ENCODE measurements at regions not wholly inside any gene's neighbourhood (a gene's known extent, or its start where the extent isn't known, plus 50 kb on each side); places are given as distances from the start of the nearest gene placed in this dataset.
A peak's percentile ranks its signal among the peaks of the same experiment; 100 is the strongest.
"Not testable (repeated sequence)": the region's sequence is repeated elsewhere in the genome, so short reads cannot be mapped to it uniquely, and the experiment has no call there.

- H3K27ac Mint-ChIP-seq, H3K36me3 Mint-ChIP-seq, H3K4me3 Mint-ChIP-seq, H3K9me3 Mint-ChIP-seq, H3K27me3 Mint-ChIP-seq, H3K4me1 Mint-ChIP-seq, DNase-seq: not testable (repeated sequence)
- peak; percentile 33 to 69 for ATAC-seq (replicated peaks)
Observed at GRCh38 chr1:149279512-149279911, 176.2 kb upstream of the NBPF9 start.

- not testable (repeated sequence) for H3K4me3 Mint-ChIP-seq, DNase-seq, H3K4me1 Mint-ChIP-seq, H3K36me3 Mint-ChIP-seq, H3K27ac Mint-ChIP-seq, H3K27me3 Mint-ChIP-seq, H3K9me3 Mint-ChIP-seq
- ATAC-seq (replicated peaks), result peak; percentile 18 to 20
Observed at GRCh38 chr1:149284773-149285172, 181.4 kb upstream of the NBPF9 start.

GRCh38 chr1:149285205-149285604, 181.9 kb upstream of the NBPF9 start:
- H3K9me3 Mint-ChIP-seq, H3K27me3 Mint-ChIP-seq, H3K4me3 Mint-ChIP-seq, H3K4me1 Mint-ChIP-seq, H3K36me3 Mint-ChIP-seq, DNase-seq, H3K27ac Mint-ChIP-seq: not testable (repeated sequence)
- peak; percentile 54 to 57 for ATAC-seq (replicated peaks)

GRCh38 chr1:149285638-149286037, 182.3 kb upstream of the NBPF9 start:
- H3K27me3 Mint-ChIP-seq, H3K4me1 Mint-ChIP-seq, H3K9me3 Mint-ChIP-seq, H3K36me3 Mint-ChIP-seq: not testable (repeated sequence)
- DNase-seq (peak; percentile 9), ATAC-seq (replicated peaks) (peak; percentile 93 to 95)
- Mint-ChIP-seq H3K4me3 (peak overlapping the region; percentile 87 to 88), H3K27ac (peak overlapping the region; percentile 56)

GRCh38 chr1:149288580-149288979, 185.2 kb upstream of the NBPF9 start:
- not testable (repeated sequence) for DNase-seq; H3K4me1 Mint-ChIP-seq; H3K9me3 Mint-ChIP-seq; H3K4me3 Mint-ChIP-seq; H3K36me3 Mint-ChIP-seq; ATAC-seq (replicated peaks); H3K27ac Mint-ChIP-seq; H3K27me3 Mint-ChIP-seq

GRCh38 chr1:149300478-149301218, 174.2 kb upstream of the NBPF19 start:
- H3K27ac Mint-ChIP-seq, H3K27me3 Mint-ChIP-seq, H3K4me3 Mint-ChIP-seq, H3K4me1 Mint-ChIP-seq, DNase-seq, H3K36me3 Mint-ChIP-seq, H3K9me3 Mint-ChIP-seq: not testable (repeated sequence)
- peak; percentile 61 to 74 for ATAC-seq (replicated peaks)

GRCh38 chr1:149301282-149301681, 173.6 kb upstream of the NBPF19 start:
- H3K4me3 Mint-ChIP-seq; H3K36me3 Mint-ChIP-seq; DNase-seq; H3K27ac Mint-ChIP-seq; H3K9me3 Mint-ChIP-seq; H3K4me1 Mint-ChIP-seq; ATAC-seq (replicated peaks); H3K27me3 Mint-ChIP-seq: not testable (repeated sequence)

DNA sequence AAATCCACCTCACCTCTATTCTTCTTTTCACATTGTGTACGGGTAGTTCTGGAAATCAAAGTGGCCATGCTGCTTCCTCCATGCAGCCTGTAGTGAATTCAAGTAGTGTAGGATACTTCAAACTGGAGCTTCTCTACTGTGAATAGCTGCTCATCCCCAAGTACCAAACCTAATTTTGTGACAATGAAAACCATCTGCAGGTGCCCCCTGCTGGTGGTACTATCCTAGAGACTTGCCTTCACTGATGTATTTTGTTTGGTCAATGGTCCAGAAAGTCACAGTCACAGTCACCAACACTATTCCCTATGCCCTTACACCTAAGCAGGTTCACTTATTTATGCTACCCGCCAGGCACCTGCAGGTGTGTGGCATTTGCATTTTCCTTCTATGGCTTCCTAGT, 170.0 kb upstream of the NBPF19 start:
- ATAC-seq (replicated peaks), result peak; percentile 71 to 77
- not testable (repeated sequence) for DNase-seq, H3K36me3 Mint-ChIP-seq, H3K4me1 Mint-ChIP-seq, H3K9me3 Mint-ChIP-seq, H3K27ac Mint-ChIP-seq, H3K4me3 Mint-ChIP-seq, H3K27me3 Mint-ChIP-seq

DNA sequence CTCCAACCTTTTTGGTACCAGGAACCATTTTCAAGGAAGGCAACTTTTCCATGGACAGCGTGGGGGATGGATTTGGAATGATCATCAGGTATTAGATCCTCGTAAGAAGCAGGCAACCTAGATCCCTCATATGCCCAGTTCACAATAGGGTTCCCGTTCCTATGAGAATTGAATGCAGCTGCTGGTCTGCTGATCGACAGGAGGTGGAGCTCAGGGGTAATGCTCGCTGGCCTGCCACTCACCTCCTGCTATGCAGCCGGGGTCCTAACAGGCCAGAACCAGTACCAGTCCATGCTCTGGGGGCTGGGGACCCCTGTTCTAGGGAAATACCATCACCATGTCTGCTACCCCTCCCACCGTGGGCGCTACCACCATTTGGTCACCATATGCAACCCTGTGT, 167.2 kb upstream of the NBPF19 start:
- not testable (repeated sequence) for H3K27ac Mint-ChIP-seq; ATAC-seq (replicated peaks); H3K9me3 Mint-ChIP-seq; H3K4me3 Mint-ChIP-seq; DNase-seq; H3K36me3 Mint-ChIP-seq; H3K4me1 Mint-ChIP-seq; H3K27me3 Mint-ChIP-seq

GRCh38 chr1:149314921-149315320, 159.9 kb upstream of the NBPF19 start:
- H3K4me1 Mint-ChIP-seq; H3K4me3 Mint-ChIP-seq; H3K36me3 Mint-ChIP-seq; H3K9me3 Mint-ChIP-seq; DNase-seq; ATAC-seq (replicated peaks); H3K27ac Mint-ChIP-seq; H3K27me3 Mint-ChIP-seq: not testable (repeated sequence)

GRCh38 chr1:149320971-149321731, 153.7 kb upstream of the NBPF19 start:
- not testable (repeated sequence) for H3K9me3 Mint-ChIP-seq, H3K36me3 Mint-ChIP-seq, H3K27me3 Mint-ChIP-seq, H3K4me3 Mint-ChIP-seq, H3K27ac Mint-ChIP-seq, H3K4me1 Mint-ChIP-seq, DNase-seq
- ATAC-seq (replicated peaks), result peak; percentile 21 to 27

- not testable (repeated sequence) for H3K36me3 Mint-ChIP-seq; H3K9me3 Mint-ChIP-seq; H3K4me1 Mint-ChIP-seq; ATAC-seq (replicated peaks); H3K27me3 Mint-ChIP-seq; H3K27ac Mint-ChIP-seq; DNase-seq; H3K4me3 Mint-ChIP-seq
Observed at GRCh38 chr1:149321732-149322016, 153.2 kb upstream of the NBPF19 start.

- not testable (repeated sequence) for H3K4me3 Mint-ChIP-seq; DNase-seq; H3K27ac Mint-ChIP-seq; H3K9me3 Mint-ChIP-seq; H3K27me3 Mint-ChIP-seq; H3K4me1 Mint-ChIP-seq; H3K36me3 Mint-ChIP-seq; ATAC-seq (replicated peaks)
Observed at GRCh38 chr1:149330081-149330335, 144.8 kb upstream of the NBPF19 start.

GRCh38 chr1:149336082-149336481, 138.8 kb upstream of the NBPF19 start:
- H3K4me1 Mint-ChIP-seq; ATAC-seq (replicated peaks); H3K36me3 Mint-ChIP-seq; H3K9me3 Mint-ChIP-seq; H3K27me3 Mint-ChIP-seq; H3K4me3 Mint-ChIP-seq; DNase-seq; H3K27ac Mint-ChIP-seq: not testable (repeated sequence)

GRCh38 chr1:149338221-149338691, 136.6 kb upstream of the NBPF19 start:
- not testable (repeated sequence) for H3K27me3 Mint-ChIP-seq, H3K4me3 Mint-ChIP-seq, H3K9me3 Mint-ChIP-seq, H3K4me1 Mint-ChIP-seq, DNase-seq, H3K27ac Mint-ChIP-seq, H3K36me3 Mint-ChIP-seq
- ATAC-seq (replicated peaks), result peak; percentile 18 to 33
